H9 (cell line): ENCODE measurements at regions not wholly inside any gene's neighbourhood (a gene's known extent, or its start where the extent isn't known, plus 50 kb on each side); places are given as distances from the start of the nearest gene placed in this dataset.
A peak's percentile ranks its signal among the peaks of the same experiment; 100 is the strongest.

Source experiments
- DNase-seq: peaks from one replicate; pipeline ENCODE4 v3.0.0-alpha.2; 2017
- H2AFZ ChIP-seq: one replicate; pipeline ENCODE4 v1.6.1; 2013; ENCODE audit warnings: mild to moderate bottlenecking, low read length, control low read depth, moderate library complexity
- H2AK5ac ChIP-seq: 2 replicates; pipeline ENCODE4 v1.6.1; 2013; ENCODE audit warnings: low read length, control low read depth, mixed read lengths; ENCODE audit not compliant: insufficient read length
- H2BK120ac ChIP-seq: one replicate; pipeline ENCODE4 v1.6.1; 2013; ENCODE audit warnings: low read depth, mild to moderate bottlenecking, low read length, control low read depth, inconsistent platforms; ENCODE audit not compliant: poor library complexity, severe bottlenecking
- H2BK12ac ChIP-seq: 2 replicates; pipeline ENCODE4 v1.6.1; 2013; ENCODE audit warnings: low read length, control low read depth, mixed read lengths, low read depth; ENCODE audit not compliant: insufficient read length
- H2BK15ac ChIP-seq: 2 replicates; pipeline ENCODE4 v1.6.1; 2013; ENCODE audit warnings: low read depth, low read length, control low read depth
- H2BK20ac ChIP-seq: one replicate; pipeline ENCODE4 v1.6.1; 2013; ENCODE audit warnings: low read depth, mild to moderate bottlenecking, low read length, control low read depth, inconsistent platforms; ENCODE audit not compliant: poor library complexity, severe bottlenecking
- H2BK5ac ChIP-seq: 2 replicates; pipeline ENCODE4 v1.6.1; 2013; ENCODE audit warnings: low read length, control low read depth, mixed read lengths; ENCODE audit not compliant: insufficient read length
- H3K14ac ChIP-seq: 2 replicates; pipeline ENCODE4 v1.6.1; 2013; ENCODE audit warnings: low read length, control low read depth; ENCODE audit not compliant: insufficient read depth
- H3K18ac ChIP-seq: 2 replicates; pipeline ENCODE4 v1.6.1; 2013; ENCODE audit warnings: low read depth, mild to moderate bottlenecking, mixed read lengths, low read length, control low read depth; ENCODE audit not compliant: insufficient read length
- H3K23ac ChIP-seq: 2 replicates; pipeline ENCODE4 v1.6.1; 2013; ENCODE audit warnings: low read length, control low read depth, mixed read lengths, low read depth; ENCODE audit not compliant: insufficient read length
- H3K23me2 ChIP-seq: 2 replicates; pipeline ENCODE4 v1.6.1; 2013; ENCODE audit warnings: low read depth, mild to moderate bottlenecking, mixed read lengths, low read length, control low read depth; ENCODE audit not compliant: insufficient read length, poor library complexity, severe bottlenecking
- H3K27ac ChIP-seq: 2 replicates; pipeline ENCODE4 v1.5.1; 2013; ENCODE audit warnings: low read length, control low read depth, mixed read lengths, low read depth; ENCODE audit not compliant: insufficient read length
- H3K27me3 ChIP-seq: 2 replicates; pipeline ENCODE4 v1.6.1; 2013; ENCODE audit warnings: low read length, control low read depth, inconsistent platforms; ENCODE audit not compliant: insufficient read depth
- H3K4ac ChIP-seq: 2 replicates; pipeline ENCODE4 v1.6.1; 2013; ENCODE audit warnings: low read depth, mild to moderate bottlenecking, control low read depth, inconsistent platforms, low read length, moderate library complexity
- H3K4me1 ChIP-seq: 2 replicates; pipeline ENCODE4 v1.6.1; 2013; ENCODE audit warnings: low read length, control low read depth, inconsistent platforms; ENCODE audit not compliant: insufficient read depth
- H3K4me2 ChIP-seq: 2 replicates; pipeline ENCODE4 v1.6.1; 2013; ENCODE audit warnings: low read length, control low read depth, mixed read lengths; ENCODE audit not compliant: insufficient read length, insufficient read depth
- H3K56ac ChIP-seq: 2 replicates; pipeline ENCODE4 v1.6.1; 2013; ENCODE audit warnings: low read depth, mild to moderate bottlenecking, mixed read lengths, low read length, control low read depth; ENCODE audit not compliant: insufficient read length
- H3K79me1 ChIP-seq: 2 replicates; pipeline ENCODE4 v1.6.1; 2013; ENCODE audit warnings: low read depth, mild to moderate bottlenecking, moderate library complexity, low read length, control low read depth, inconsistent platforms; ENCODE audit not compliant: insufficient read depth, poor library complexity, severe bottlenecking
- H3K79me2 ChIP-seq: 2 replicates; pipeline ENCODE4 v1.6.1; 2013; ENCODE audit warnings: low read length, control low read depth, inconsistent platforms; ENCODE audit not compliant: insufficient read depth
- H3K9ac ChIP-seq: 2 replicates; pipeline ENCODE4 v1.6.1; 2013; ENCODE audit warnings: low read length, control low read depth, mixed read lengths; ENCODE audit not compliant: insufficient read length; ENCODE audit errors: extremely low read depth
- H3K9me3 ChIP-seq: one replicate; pipeline ENCODE4 v1.6.1; 2013; ENCODE audit warnings: low read depth, low read length, inconsistent platforms; ENCODE audit not compliant: control insufficient read depth
- H3T11ph ChIP-seq: one replicate; pipeline ENCODE4 v1.6.1; 2013; ENCODE audit warnings: mild to moderate bottlenecking, low read length, control low read depth, inconsistent platforms
- H4K20me1 ChIP-seq: one replicate; pipeline ENCODE4 v1.6.1; 2013; ENCODE audit not compliant: control insufficient read depth, insufficient read length, insufficient read depth
- H4K5ac ChIP-seq: 2 replicates; pipeline ENCODE4 v1.6.1; 2013; ENCODE audit warnings: low read depth, mild to moderate bottlenecking, mixed read lengths, low read length, control low read depth; ENCODE audit not compliant: insufficient read length
- H4K8ac ChIP-seq: replicated peaks from 2 replicates; pipeline ENCODE4 v1.6.1; 2013; ENCODE audit warnings: low read length, control low read depth, mixed read lengths, low read depth; ENCODE audit not compliant: insufficient read length
- H4K91ac ChIP-seq: 2 replicates; pipeline ENCODE4 v1.6.1; 2013; ENCODE audit warnings: low read depth, mild to moderate bottlenecking, moderate library complexity, mixed read lengths, low read length, control low read depth; ENCODE audit not compliant: insufficient read length
- H3K27ac Mint-ChIP-seq, 3 experiments: 2 replicates in 2 of 3; 3 replicates in 1 of 3; pipeline ENCODE4 v1.8.0; 2020 to 2021; ENCODE audit warnings: mixed read lengths in 3 of 3, mild to moderate bottlenecking in 1 of 3, moderate library complexity in 1 of 3
- H3K27me3 Mint-ChIP-seq: 2 replicates; pipeline ENCODE4 v1.8.0; 2021; ENCODE audit warnings: low read depth, mild to moderate bottlenecking, moderate library complexity, mixed read lengths
- H3K36me3 Mint-ChIP-seq, 3 experiments: 2 replicates in 2 of 3; 3 replicates in 1 of 3; pipeline ENCODE4 v1.8.0; 2020 to 2021; ENCODE audit warnings: low read depth in 3 of 3, mixed read lengths in 3 of 3; ENCODE audit not compliant: insufficient read depth in 1 of 3
- H3K4me1 Mint-ChIP-seq, 2 experiments: 2 replicates each; pipeline ENCODE4 v1.8.0; 2020; ENCODE audit warnings: mixed read lengths in 2 of 2
- H3K4me3 Mint-ChIP-seq, 2 experiments: 2 replicates in 1 of 2; 3 replicates in 1 of 2; pipeline ENCODE4 v1.8.0; 2020 to 2021; ENCODE audit warnings: mild to moderate bottlenecking in 2 of 2, mixed read lengths in 2 of 2, moderate library complexity in 1 of 2
- H3K9me3 Mint-ChIP-seq, 2 experiments: 2 replicates in 1 of 2; 3 replicates in 1 of 2; pipeline ENCODE4 v1.8.0; 2020; ENCODE audit warnings: mild to moderate bottlenecking in 2 of 2, mixed read lengths in 2 of 2, moderate library complexity in 1 of 2
- WGBS: extraction: QIAGEN DNeasy Blood & Tissue Kit; methylation state at CpG from one replicate; pipeline ENCODE4 v1.1.7; 2013; ENCODE audit warnings: missing lambda C conversion rate, low lambda C conversion rate, mixed read lengths; ENCODE audit not compliant: insufficient read length; ENCODE audit errors: extremely low coverage; 5-methylcytosine and 5-hydroxymethylcytosine counted together
- TF ChIP-seq, protein P1 (sequence below): fragments of 200-600 bp; sonication (generic); conservative IDR thresholded peaks from 3 replicates; pipeline ENCODE4 v1.8.0; 2021; ENCODE audit warnings: antibody characterized with exemption, mild to moderate bottlenecking

DNA sequence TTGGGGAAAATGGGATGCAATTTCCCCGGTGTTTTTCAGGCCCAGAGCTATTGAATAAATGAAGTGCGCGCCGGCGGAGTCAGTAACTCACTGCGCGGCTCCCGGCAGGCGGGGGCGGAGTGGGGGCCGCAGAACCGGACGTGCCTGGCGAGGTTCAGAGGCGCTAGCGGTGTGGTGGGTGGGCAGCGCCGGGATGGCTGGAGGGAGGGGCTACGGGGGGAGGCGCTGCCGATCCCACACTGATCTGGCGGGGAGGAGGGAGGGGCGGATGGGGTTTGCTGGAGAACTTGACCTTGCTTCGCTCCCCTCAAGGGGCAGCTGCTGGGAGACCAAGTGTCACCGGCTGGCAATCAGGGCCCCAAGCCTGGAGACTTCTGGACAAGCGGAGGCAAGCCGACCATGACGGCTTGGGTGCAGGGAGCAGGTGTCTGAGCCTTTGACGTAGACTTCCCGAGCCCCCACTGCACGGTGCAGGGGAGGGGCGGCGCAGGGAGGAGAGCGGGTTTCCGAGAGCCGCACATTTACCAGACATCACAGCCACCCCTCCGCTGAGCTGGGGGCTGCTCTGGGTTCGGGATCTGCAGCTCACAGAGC is 174.1 kb upstream of the RTL1 start:
- Histone ChIP-seq H2AK5ac (no peak overlapping the region), H2BK5ac (no peak overlapping the region), H3T11ph (no peak overlapping the region), H2BK12ac (no peak overlapping the region), H3K9me3 (no peaks in the 10 kb centered on the region), H3K18ac (no peak overlapping the region), H4K91ac (no peak overlapping the region), H2BK15ac (no peak overlapping the region), H4K20me1 (no peaks in the 10 kb centered on the region), H3K4me1 (no peaks in the 10 kb centered on the region; the same call in 1 of the 2 replicates), H3K27ac (no peak overlapping the region), H3K79me2 (no peaks in the 10 kb centered on the region), H3K56ac (no peak overlapping the region), H3K4ac (no peak overlapping the region), H4K5ac (no peak overlapping the region), H3K23ac (no peak overlapping the region), H3K9ac (no peak overlapping the region), H3K27me3 (no peaks in the 10 kb centered on the region; the same call in 1 of the 2 replicates), H3K14ac (no peak overlapping the region; the same call in 1 of the 2 replicates), H4K8ac (no peak overlapping the region), H3K4me2 (peak overlapping the region; percentile 33), H2BK20ac (no peak overlapping the region), H3K23me2 (peaks cover 8% of the 10 kb centered on the region), H3K79me1 (no peaks in the 10 kb centered on the region), H2BK120ac (no peak overlapping the region), H2AFZ (no peak overlapping the region)
- no CpG with 5 or more reads among the region's 38 CpGs for WGBS
- peak; percentile 88 for DNase-seq
- Mint-ChIP-seq H3K4me1 (peaks cover 15 to 32% of the 10 kb centered on the region in 2 experiments), H3K27ac (no peak overlapping the region), H3K27me3 (peaks cover 51% of the 10 kb centered on the region), H3K36me3 (no peaks in the 10 kb centered on the region), H3K9me3 (no peaks in the 10 kb centered on the region), H3K4me3 (peak overlapping the region; percentile 58 to 70)
- TF ChIP-seq, protein P1, sequence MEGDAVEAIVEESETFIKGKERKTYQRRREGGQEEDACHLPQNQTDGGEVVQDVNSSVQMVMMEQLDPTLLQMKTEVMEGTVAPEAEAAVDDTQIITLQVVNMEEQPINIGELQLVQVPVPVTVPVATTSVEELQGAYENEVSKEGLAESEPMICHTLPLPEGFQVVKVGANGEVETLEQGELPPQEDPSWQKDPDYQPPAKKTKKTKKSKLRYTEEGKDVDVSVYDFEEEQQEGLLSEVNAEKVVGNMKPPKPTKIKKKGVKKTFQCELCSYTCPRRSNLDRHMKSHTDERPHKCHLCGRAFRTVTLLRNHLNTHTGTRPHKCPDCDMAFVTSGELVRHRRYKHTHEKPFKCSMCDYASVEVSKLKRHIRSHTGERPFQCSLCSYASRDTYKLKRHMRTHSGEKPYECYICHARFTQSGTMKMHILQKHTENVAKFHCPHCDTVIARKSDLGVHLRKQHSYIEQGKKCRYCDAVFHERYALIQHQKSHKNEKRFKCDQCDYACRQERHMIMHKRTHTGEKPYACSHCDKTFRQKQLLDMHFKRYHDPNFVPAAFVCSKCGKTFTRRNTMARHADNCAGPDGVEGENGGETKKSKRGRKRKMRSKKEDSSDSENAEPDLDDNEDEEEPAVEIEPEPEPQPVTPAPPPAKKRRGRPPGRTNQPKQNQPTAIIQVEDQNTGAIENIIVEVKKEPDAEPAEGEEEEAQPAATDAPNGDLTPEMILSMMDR = no peak
